Erythroblast (primary cell): ENCODE measurements at regions not wholly inside any gene's neighbourhood (a gene's known extent, or its start where the extent isn't known, plus 50 kb on each side); places are given as distances from the start of the nearest gene placed in this dataset.

ENCODE experiments used
- GATA1 ChIP-seq: IDR thresholded peaks from 2 replicates; pipeline ENCODE4 v1.6.1; 2011; ENCODE audit warnings: low read depth, mild to moderate bottlenecking, control low read depth, low read length, moderate library complexity
- POLR2A ChIP-seq: IDR thresholded peaks from 2 replicates; pipeline ENCODE4 v1.6.1; 2011; ENCODE audit warnings: mild to moderate bottlenecking, low read length

DNA sequence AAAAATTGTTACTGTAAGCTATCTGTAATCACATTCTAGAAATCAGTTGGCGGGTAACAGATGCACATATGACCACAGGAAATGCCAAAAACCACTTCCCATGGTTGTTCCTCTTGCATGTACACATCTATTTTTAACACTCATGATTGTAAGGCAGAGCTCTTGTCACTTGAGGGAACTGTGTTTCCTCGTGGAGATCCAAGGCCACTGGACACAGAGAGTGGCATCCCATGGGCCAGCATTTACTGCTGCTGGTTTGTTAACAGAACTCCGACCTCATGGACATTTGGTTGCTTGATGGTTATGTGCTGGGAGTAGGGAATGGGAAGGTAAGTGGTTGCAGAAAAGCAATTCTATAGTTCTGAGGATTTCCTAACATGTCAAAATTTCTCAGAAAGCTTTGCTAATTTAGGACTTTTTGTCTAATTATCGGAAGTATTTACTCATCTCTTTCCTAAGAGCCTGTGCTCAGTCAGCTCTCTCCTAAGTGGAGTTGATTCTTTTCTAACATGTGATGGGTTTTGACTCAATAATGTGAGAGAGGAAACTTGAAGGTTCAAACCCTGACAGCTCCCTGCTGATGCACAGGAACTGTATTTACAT, 202.0 kb upstream of the NR3C1 start:
- no peak for TF ChIP-seq POLR2A
- no peak for TF ChIP-seq GATA1
